ENCODE measurements at regions not wholly inside any gene's neighbourhood (a gene's known extent, or its start where the extent isn't known, plus 50 kb on each side); places are given as distances from the start of the nearest gene placed in this dataset.

- TF ChIP-seq POLR2A (IDR thresholded peaks at IDR 0.05), result no peak
- TF ChIP-seq CTCF (IDR thresholded peaks at IDR 0.05), result no peak
Observed at GRCh38 chr6:134854366-134854765, 95.5 kb downstream of the ALDH8A1 start.

Data from adrenal gland (tissue), 5 donors.